ENCODE measurements at regions not wholly inside any gene's neighbourhood (a gene's known extent, or its start where the extent isn't known, plus 50 kb on each side); places are given as distances from the start of the nearest gene placed in this dataset.

DNA sequence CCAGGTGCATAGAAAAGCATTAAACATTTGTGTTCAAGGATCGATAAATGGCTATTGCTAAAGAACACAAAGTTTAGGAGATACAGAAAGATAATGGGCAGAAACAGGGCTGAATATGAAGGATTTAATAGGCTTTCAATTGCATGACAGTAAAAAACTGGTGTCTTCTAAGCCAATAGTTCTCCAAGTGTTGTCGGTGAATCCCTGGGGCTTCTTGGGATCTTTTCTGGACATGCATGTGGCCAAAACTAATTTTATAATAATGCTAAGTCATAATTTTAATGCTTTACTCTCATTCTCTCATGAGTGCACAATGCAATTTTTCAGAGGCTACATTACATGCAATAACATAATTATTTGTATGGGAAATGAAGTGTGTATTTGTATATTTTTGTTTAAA, 521.1 kb upstream of the ANKRD30A start:
- H3K27ac ChIP-seq: no peak overlapping the region
- TF ChIP-seq, protein P1, sequence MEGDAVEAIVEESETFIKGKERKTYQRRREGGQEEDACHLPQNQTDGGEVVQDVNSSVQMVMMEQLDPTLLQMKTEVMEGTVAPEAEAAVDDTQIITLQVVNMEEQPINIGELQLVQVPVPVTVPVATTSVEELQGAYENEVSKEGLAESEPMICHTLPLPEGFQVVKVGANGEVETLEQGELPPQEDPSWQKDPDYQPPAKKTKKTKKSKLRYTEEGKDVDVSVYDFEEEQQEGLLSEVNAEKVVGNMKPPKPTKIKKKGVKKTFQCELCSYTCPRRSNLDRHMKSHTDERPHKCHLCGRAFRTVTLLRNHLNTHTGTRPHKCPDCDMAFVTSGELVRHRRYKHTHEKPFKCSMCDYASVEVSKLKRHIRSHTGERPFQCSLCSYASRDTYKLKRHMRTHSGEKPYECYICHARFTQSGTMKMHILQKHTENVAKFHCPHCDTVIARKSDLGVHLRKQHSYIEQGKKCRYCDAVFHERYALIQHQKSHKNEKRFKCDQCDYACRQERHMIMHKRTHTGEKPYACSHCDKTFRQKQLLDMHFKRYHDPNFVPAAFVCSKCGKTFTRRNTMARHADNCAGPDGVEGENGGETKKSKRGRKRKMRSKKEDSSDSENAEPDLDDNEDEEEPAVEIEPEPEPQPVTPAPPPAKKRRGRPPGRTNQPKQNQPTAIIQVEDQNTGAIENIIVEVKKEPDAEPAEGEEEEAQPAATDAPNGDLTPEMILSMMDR (conservative IDR thresholded peaks at IDR 0.05): no peak
- TF ChIP-seq ZFX (IDR thresholded peaks at IDR 0.05): no peak

DNA sequence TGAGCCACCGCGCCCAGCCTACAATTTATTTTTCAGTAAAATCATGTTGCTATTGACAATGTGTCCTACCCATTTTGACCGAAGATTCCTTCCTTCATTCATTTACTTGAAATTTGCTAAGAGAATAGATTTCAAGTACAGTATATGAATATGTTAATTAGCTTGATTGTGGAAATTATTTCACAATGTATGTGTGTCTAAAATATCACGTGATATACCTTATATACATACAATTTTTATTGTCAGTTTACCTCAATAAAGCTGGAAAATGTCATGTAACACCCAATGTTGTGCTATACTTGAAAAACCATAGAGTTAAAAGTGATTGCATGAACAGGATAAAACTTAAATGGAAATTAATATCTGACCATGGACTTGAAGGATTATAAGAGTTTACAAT, 521.7 kb upstream of the ANKRD30A start:
- H3K27ac ChIP-seq: no peak overlapping the region
- TF ChIP-seq, protein P1 (conservative IDR thresholded peaks at IDR 0.05): no peak
- no peak for TF ChIP-seq ZFX (IDR thresholded peaks at IDR 0.05)

DNA sequence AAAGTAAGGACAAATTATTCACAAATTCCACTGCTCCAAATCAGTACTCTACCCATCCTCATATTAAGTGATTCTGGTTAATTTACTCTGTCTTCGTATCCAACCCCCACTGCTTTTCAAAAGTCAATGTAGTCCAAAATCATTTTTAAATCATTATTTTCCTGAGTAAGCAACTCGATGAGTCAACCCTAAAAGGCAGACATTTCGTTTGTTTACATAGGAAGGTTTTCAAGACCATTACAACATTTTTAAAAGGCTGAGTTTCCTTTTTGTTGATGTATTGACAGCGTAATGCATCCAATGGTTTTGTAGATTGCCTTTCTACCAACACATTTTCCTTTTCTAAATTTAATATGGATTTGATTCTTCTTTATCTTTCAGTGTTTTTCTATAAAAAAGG, 523.0 kb upstream of the ANKRD30A start:
- H3K27ac ChIP-seq: no peak overlapping the region
- TF ChIP-seq, protein P1 (conservative IDR thresholded peaks at IDR 0.05): no peak
- no peak for TF ChIP-seq ZFX (IDR thresholded peaks at IDR 0.05)

DNA sequence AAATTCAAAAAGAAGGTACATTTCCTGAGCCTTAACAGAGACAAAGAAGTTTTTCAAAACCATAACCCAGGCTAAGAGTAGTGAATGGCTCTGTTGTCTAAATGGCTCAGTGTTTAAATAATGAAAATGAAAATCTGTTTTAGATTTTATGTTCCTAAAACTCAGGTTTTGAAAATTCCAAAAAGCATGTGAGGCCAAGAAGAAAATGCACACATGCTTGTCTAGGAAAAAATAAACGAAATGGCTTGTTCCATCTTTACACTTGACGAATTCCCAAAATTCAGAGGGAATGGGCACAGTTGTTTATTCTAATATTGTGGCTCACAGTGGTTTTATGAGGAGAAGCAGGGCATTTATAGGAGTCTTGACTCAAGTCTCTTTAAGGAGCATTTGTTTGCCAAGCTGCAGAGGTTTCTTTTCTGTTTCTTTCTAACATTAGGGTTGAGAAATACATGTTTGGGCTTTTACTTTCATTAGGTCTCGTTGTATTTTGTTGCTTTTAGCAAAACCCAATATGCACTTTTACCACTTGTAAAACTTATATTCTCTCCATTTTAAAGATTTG, 527.6 kb upstream of the ANKRD30A start:
- TF ChIP-seq, protein P1 (conservative IDR thresholded peaks at IDR 0.05): no peak
- TF ChIP-seq ZFX (IDR thresholded peaks at IDR 0.05): no peak
- H3K27ac ChIP-seq: no peak overlapping the region

DNA sequence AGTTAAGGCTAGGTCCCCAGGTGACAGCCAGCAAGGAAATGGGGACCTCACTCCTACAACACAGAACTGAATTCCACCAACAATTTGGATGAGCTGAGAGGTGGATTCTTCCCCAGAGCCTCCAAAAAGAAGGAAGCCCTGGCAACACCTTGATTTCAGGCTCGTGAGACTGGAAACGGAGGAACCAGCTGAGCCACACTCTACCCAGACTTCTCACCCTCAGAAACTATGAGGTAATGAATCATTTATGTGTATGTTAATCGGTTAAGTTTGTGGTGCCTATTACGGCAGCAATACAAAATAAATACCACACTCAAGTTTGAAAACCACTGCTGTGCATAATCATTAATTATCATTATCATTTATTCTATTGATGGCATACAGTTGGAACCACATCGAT, 532.4 kb upstream of the ANKRD30A start:
- H3K27ac ChIP-seq: no peak overlapping the region
- no peak for TF ChIP-seq ZFX (IDR thresholded peaks at IDR 0.05)
- TF ChIP-seq, protein P1 (conservative IDR thresholded peaks at IDR 0.05): no peak

DNA sequence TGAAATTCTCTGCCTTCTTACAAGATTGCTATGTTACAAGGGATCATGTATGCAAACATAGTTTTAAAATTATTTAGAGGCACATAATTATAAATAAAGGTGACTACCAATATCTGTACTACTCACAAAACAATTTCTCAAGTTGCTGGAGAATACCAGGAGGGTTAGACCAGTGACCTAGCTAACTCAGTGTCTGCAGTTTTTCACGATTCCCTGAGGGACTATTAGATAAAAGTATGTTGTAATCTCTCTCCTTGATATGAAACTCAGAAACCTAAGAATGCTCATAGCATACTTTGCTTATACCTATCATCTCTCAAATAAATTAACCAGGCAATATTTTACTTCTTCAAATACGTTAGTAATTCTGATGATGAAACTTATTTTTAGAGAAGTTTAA, 534.0 kb upstream of the ANKRD30A start:
- no peak for TF ChIP-seq ZFX (IDR thresholded peaks at IDR 0.05)
- TF ChIP-seq, protein P1 (conservative IDR thresholded peaks at IDR 0.05): no peak
- H3K27ac ChIP-seq: no peak overlapping the region

DNA sequence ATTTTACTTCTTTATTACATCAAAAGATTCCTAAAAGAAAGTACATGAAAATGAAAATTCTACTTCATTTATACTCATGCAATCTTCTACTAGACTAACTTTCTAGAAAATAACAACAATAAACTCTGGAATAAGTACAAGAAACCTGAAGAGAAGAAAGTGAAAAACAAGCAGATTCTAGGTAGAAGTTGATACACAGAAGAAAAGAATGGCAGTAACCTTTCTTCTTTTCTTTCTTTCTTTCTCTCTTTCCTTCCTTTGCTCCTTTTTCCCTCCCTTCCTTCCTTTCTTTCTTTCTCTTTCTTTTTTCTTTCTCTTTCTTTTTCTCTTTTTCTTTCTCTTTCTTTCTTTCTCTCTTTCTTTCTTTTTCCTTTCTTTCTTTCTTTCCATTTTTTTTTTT, 541.7 kb upstream of the ANKRD30A start:
- H3K27ac ChIP-seq: no peak overlapping the region
- TF ChIP-seq, protein P1 (conservative IDR thresholded peaks at IDR 0.05): no peak
- no peak for TF ChIP-seq ZFX (IDR thresholded peaks at IDR 0.05)

All from C4-2B (cell line).